Fibroblast of villous mesenchyme (primary cell): ENCODE measurements at regions not wholly inside any gene's neighbourhood (a gene's known extent, or its start where the extent isn't known, plus 50 kb on each side); places are given as distances from the start of the nearest gene placed in this dataset.

Experiments used
- DNase-seq: peaks from one replicate; pipeline ENCODE4 v3.0.0-alpha.2; 2010; ENCODE audit warnings: low read depth
- H3K4me3 ChIP-seq: 2 replicates; pipeline ENCODE4 v1.5.1; 2011; ENCODE audit warnings: low read depth, mild to moderate bottlenecking, low read length
- CTCF ChIP-seq: IDR thresholded peaks from 2 replicates; pipeline ENCODE4 v1.5.1; 2012; ENCODE audit warnings: low read depth, mild to moderate bottlenecking, low read length; ENCODE audit not compliant: insufficient read depth

GRCh38 chr10:4016214-4016740 lies 231.3 kb upstream of the KLF6 start:
- H3K4me3 ChIP-seq: no peak overlapping the region

GRCh38 chr10:4013651-4014121 lies 228.7 kb upstream of the KLF6 start:
- no peak for DNase-seq
- no peak overlapping the region for H3K4me3 ChIP-seq
- no peak for TF ChIP-seq CTCF

More at GRCh38 chr10:4016214-4016740, 231.3 kb upstream of the KLF6 start:
- no peak for TF ChIP-seq CTCF
- DNase-seq: no peak

- TF ChIP-seq CTCF: no peak
- H3K4me3 ChIP-seq: no peak overlapping the region
- DNase-seq: no peak
Observed at GRCh38 chr10:4012848-4013247, 227.8 kb upstream of the KLF6 start.

GRCh38 chr10:4011136-4011812 lies 226.3 kb upstream of the KLF6 start:
- TF ChIP-seq CTCF: no peak
- DNase-seq: no peak

GRCh38 chr10:4008676-4009382 lies 223.8 kb upstream of the KLF6 start:
- no peak for DNase-seq
- no peak for TF ChIP-seq CTCF
- no peak overlapping the region for H3K4me3 ChIP-seq

More at GRCh38 chr10:4011136-4011812, 226.3 kb upstream of the KLF6 start:
- no peak overlapping the region for H3K4me3 ChIP-seq

GRCh38 chr10:4007771-4008170 lies 222.8 kb upstream of the KLF6 start:
- DNase-seq: no peak
- H3K4me3 ChIP-seq: no peak overlapping the region
- no peak for TF ChIP-seq CTCF
